BE2C (cell line): ENCODE measurements at regions not wholly inside any gene's neighbourhood (a gene's known extent, or its start where the extent isn't known, plus 50 kb on each side); places are given as distances from the start of the nearest gene placed in this dataset.

Experiments used
- DNase-seq: peaks from one replicate; pipeline ENCODE4 v3.0.0-alpha.2; 2020
- H3K27me3 ChIP-seq: fragments of 250-450 bp; sonication (Bioruptor Pico); 2 replicates; pipeline ENCODE4 v1.5.1; 2020; ENCODE audit warnings: mild to moderate bottlenecking
- H3K36me3 ChIP-seq: fragments of 250-450 bp; sonication (Bioruptor Pico); 2 replicates; pipeline ENCODE4 v1.5.1; 2020; ENCODE audit warnings: mild to moderate bottlenecking
- H3K4me1 ChIP-seq: fragments of 250-450 bp; sonication (Bioruptor Pico); 2 replicates; pipeline ENCODE4 v1.5.1; 2020
- H3K4me3 ChIP-seq: 2 replicates; pipeline ENCODE4 v1.5.1; 2011; ENCODE audit warnings: low read depth, low read length
- H3K9me3 ChIP-seq: fragments of 250-450 bp; sonication (Bioruptor Pico); 2 replicates; pipeline ENCODE4 v1.5.1; 2020
- TF ChIP-seq, protein P1 (sequence below): IDR thresholded peaks from 2 replicates; pipeline ENCODE4 v1.5.1; 2012; ENCODE audit warnings: mild to moderate bottlenecking, low read depth, low read length

DNA sequence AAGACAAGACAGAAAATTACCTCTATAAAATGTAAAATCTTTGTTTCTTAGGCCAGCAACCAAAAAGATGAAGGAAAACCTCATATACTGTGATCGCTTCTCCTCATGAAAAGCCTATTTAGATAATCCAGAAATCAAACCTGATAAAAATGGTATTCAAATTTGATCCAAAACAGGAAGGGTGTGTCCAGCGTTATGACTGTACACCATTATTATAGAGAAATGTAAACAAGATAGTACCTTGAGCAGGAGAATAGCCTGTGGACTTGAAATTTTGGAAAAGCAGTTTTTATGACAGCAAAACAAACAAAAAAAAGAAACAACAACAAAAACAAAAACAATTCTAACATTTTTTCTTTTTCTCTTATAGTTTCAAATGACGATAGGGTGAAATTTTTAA lies 1382.8 kb upstream of the CDH9 start:
- TF ChIP-seq, protein P1, sequence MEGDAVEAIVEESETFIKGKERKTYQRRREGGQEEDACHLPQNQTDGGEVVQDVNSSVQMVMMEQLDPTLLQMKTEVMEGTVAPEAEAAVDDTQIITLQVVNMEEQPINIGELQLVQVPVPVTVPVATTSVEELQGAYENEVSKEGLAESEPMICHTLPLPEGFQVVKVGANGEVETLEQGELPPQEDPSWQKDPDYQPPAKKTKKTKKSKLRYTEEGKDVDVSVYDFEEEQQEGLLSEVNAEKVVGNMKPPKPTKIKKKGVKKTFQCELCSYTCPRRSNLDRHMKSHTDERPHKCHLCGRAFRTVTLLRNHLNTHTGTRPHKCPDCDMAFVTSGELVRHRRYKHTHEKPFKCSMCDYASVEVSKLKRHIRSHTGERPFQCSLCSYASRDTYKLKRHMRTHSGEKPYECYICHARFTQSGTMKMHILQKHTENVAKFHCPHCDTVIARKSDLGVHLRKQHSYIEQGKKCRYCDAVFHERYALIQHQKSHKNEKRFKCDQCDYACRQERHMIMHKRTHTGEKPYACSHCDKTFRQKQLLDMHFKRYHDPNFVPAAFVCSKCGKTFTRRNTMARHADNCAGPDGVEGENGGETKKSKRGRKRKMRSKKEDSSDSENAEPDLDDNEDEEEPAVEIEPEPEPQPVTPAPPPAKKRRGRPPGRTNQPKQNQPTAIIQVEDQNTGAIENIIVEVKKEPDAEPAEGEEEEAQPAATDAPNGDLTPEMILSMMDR, result no peak
- no peak for DNase-seq
- Histone ChIP-seq H3K9me3 (no peaks in the 10 kb centered on the region), H3K27me3 (no peaks in the 10 kb centered on the region), H3K4me1 (no peaks in the 10 kb centered on the region), H3K36me3 (no peaks in the 10 kb centered on the region), H3K4me3 (no peak overlapping the region)

DNA sequence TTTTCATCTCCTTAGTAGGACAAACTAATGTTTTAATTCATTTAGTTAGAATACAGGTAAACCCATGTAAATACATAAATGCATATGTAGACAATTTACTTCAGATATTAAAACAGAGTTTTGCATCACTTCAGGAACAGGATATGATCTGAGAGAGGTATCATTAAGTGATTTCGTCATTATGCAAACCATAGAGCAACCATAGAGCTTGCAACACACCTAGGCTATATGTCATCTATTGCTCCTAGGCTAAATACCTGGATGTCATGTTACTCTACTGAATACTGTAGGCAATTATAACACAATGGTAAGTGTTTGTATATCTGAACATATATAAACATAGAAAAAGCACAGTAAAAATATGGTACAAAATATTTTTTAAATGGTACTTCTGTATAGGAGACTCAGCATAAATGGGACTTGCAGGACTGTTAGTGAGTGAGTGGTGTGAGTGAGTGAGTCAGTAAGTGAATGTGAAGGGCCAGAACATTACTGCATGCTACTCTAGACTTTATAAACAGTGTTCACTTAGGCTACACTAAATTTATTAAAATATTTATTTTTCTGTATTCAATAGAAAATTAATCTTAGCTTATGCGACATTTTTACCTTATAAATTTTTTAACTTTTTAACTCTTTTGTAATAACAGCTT lies 1377.5 kb upstream of the CDH9 start:
- Histone ChIP-seq H3K4me3 (no peak overlapping the region), H3K4me1 (no peaks in the 10 kb centered on the region), H3K9me3 (no peaks in the 10 kb centered on the region), H3K27me3 (no peaks in the 10 kb centered on the region), H3K36me3 (no peaks in the 10 kb centered on the region)
- DNase-seq, result no peak
- TF ChIP-seq, protein P1, result no peak

DNA sequence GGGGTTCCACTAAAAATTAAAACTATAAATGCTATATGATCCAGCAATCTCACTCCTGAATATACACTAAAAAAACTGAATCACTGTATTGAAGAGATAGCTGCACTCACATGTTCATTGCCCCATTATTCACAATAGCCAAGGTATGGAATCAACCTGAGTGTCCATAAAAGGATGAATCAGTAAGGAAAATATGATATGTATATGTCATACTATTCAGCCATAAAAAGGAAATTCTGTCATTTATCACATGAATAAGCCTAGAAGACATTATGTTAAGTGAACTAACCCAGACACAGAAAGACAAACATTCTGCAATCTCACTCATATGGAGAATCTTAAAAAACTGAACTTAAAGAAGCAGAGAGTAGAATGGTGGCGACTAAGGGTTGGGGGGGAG lies 1376.2 kb upstream of the CDH9 start:
- no peaks in the 10 kb centered on the region for H3K9me3 ChIP-seq
- TF ChIP-seq, protein P1, result no peak
- no peak for DNase-seq
- H3K27me3 ChIP-seq, result no peaks in the 10 kb centered on the region
- no peaks in the 10 kb centered on the region for H3K4me1 ChIP-seq
- no peak overlapping the region for H3K4me3 ChIP-seq
- H3K36me3 ChIP-seq, result no peaks in the 10 kb centered on the region

DNA sequence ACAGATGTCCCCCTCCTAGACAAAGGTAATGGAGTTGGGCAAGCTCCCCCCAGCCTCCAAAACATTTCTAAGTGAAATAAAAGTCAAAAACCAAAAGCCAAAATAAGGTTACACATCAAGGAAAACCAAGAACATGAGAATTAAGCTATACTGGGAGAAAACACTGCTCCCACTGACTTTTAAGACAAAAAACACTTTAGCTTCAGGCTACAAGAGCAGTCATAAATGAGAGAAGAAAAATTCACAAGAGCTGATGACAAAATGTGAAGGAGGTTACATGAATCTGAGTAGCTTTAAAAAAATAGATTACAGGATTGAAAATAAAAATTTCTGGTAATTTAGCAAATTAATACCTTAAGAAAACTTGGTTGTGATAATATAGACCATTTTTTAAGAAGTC lies 1370.3 kb upstream of the CDH9 start:
- H3K27me3 ChIP-seq, result no peaks in the 10 kb centered on the region
- TF ChIP-seq, protein P1, result no peak
- DNase-seq, result no peak

DNA sequence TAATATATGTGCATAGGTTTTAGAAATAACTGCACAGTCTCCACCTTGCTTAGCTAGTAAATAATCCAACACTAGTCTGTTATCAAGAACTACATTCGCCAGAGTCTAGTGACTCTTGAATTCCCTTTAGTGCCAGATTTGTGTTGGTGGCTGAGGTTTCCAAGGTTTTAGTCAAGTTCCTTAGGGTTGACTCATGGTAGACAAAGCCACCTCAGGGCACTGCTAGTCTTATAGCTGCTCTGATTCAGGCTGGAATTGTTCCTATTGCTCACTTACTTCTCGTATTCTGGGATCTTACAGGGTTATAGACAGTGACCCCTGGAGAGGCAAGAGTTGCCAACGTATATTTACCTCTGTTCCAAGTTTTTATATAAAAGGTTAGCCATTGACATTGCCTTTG lies 1369.8 kb upstream of the CDH9 start:
- Histone ChIP-seq H3K4me3 (no peak overlapping the region), H3K27me3 (no peaks in the 10 kb centered on the region), H3K9me3 (no peaks in the 10 kb centered on the region), H3K4me1 (no peaks in the 10 kb centered on the region), H3K36me3 (no peaks in the 10 kb centered on the region)
- TF ChIP-seq, protein P1, result no peak
- DNase-seq, result no peak

More for the DNA sequence above, 1370.3 kb upstream of the CDH9 start:
- Histone ChIP-seq H3K36me3 (no peaks in the 10 kb centered on the region), H3K9me3 (no peaks in the 10 kb centered on the region), H3K4me3 (no peak overlapping the region), H3K4me1 (no peaks in the 10 kb centered on the region)

DNA sequence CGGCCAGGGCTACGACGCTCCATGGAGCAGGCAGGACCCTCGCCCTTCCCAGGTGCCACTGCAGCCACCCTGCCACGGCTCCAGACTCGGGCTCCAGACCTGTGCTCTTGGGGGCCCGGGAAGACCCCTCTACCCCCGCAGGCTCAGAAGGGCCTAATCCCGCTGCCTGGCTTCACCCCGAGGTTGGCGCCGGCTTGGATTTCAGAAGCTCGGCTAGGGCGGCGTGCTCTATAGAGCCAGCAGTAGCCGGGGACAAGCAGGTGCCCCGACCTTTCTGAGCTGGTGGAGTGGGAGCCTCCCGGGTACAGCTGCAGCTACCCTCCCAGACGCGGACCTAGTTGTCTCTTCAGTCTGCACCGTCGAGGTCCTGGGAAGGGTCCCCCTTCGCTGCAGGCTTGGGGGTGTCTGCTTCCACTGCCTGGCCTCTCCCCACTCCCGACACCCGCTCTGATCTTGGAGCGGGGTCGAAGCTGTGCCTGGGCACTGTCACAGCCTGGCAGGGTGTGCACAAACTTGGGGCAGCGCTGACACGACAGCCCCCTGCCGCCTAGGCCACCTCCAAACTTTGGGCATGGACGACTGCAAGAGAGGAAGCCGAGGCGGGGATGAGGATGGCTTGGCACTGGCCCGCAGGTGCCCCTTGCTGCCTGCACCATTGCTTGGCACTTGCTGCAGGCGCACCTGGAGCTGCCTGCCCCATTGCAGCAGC lies 1366.1 kb upstream of the CDH9 start:
- no peaks in the 10 kb centered on the region for H3K36me3 ChIP-seq
- H3K4me3 ChIP-seq, result no peak overlapping the region
- no peaks in the 10 kb centered on the region for H3K27me3 ChIP-seq
- H3K4me1 ChIP-seq, result no peaks in the 10 kb centered on the region
- TF ChIP-seq, protein P1, result no peak
- no peaks in the 10 kb centered on the region for H3K9me3 ChIP-seq
- DNase-seq, result no peak
